H4 (cell line): ENCODE measurements at regions not wholly inside any gene's neighbourhood (a gene's known extent, or its start where the extent isn't known, plus 50 kb on each side); places are given as distances from the start of the nearest gene placed in this dataset.

Experiments used
- DNase-seq: peaks from one replicate; pipeline ENCODE4 v3.0.0-alpha.2; 2015; ENCODE audit warnings: low spot score

GRCh38 chr9:4921449-4921848 lies 63.6 kb upstream of the JAK2 start:
- no peak for DNase-seq

DNA sequence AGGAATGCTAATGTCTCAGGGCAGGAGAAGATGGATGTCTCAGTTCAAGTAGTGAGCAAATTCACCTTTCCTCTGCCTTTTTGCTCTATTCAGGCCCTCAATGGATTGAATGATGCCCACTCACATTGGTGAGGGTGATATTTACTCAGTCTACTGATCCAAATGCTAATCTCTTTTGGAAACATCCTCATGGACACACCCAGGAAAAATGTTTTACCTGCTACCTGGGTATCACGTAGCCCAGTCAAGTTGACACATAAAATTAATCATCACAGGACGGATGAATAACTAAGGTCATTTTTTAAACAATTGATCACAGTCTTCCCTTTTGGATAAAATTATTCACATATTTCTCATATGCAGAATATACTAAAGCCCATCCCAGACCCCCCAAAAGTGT lies 63.0 kb upstream of the JAK2 start:
- no peak for DNase-seq

DNA sequence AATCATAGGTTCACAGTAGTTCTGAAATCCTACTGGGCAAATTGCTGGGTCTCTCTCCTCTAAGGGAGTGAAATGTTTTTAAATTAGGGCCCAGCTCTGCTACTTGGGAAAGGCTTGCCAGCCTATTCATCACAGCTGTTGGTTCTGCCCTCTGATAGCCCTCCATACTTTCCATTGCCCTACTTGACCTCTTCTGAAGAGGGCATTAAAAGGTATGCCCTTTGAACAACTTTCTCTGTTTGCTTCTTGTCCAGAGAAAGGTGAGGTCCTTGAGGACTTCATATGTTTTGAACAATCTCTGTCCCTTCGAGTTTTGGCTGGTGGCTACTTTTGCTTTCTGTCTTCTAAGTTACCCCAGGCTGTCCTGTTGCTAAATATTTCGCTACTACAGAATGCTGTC lies 62.3 kb upstream of the JAK2 start:
- DNase-seq: no peak

GRCh38 chr9:4923141-4923540 lies 61.9 kb upstream of the JAK2 start:
- DNase-seq: no peak

- DNase-seq: no peak
Observed at GRCh38 chr9:4923580-4924544, 61.2 kb upstream of the JAK2 start.

- no peak for DNase-seq
Observed at GRCh38 chr9:4926239-4926638, 58.8 kb upstream of the JAK2 start.

DNA sequence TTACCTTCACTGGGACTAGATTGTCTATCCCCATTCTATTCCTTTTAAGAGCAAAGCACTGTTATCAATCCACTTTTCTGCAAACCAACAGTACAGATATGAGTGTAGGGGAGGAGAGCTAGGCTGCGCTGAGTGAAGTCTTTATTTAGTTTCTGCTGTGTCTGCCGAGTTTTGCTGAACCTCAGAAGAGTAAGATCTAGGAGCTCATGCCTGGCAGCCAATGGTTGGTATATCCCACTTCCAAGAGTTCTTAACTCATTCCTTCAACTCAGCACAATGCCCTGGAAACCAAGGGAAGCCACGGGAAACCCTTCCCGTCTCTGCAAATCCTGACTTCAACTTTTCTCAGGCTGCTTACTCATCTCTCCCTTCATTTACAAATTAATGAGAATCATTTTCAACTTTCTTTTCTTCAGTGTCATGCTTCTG lies 58.0 kb upstream of the JAK2 start:
- DNase-seq: no peak

DNA sequence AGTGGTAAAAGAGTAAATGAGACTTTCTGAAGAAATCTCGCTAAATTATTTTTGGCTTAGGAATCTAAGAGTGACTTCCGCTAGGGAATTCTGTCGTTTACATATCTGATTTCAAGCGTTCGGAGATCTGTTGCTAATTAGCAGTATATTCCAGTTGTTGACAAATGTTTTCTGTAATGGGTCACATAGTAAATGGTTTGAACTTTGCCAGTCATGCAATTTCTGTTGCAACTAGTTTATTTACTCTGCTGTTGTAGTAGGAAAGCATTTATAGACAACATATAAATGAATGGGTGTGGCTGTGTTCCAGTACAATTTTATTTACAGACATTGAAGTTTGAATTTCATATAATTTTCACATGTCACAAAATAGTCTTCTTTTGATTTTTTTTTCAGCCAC lies 57.4 kb upstream of the JAK2 start:
- DNase-seq: peak; percentile 8

GRCh38 chr9:4929917-4930316 lies 55.2 kb upstream of the JAK2 start:
- no peak for DNase-seq

- DNase-seq: no peak
Observed at GRCh38 chr9:4932681-4933080, 52.4 kb upstream of the JAK2 start.

- no peak for DNase-seq
Observed at GRCh38 chr9:4933177-4933576, 51.9 kb upstream of the JAK2 start.

DNA sequence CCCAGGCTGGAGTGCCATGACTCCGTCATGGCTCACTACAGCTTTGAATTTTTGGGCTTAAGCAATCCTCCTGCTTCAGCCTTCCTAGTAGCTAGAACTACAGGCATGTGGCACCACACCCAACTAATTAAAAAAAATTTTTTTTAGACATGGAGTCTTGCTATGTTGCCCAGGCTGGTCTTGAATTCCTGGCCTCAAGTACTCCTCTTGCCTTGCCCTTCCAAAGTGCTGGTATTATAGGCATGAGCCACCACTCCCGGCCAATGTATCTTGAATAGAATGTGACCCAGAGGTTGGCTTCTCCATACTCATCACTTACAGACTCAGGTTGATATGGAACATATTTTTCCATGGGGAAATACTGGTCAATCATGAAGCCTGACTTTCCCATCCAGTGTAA lies 51.2 kb upstream of the JAK2 start:
- DNase-seq: no peak

- no peak for DNase-seq
Observed at GRCh38 chr9:4935001-4935672, 49.9 kb upstream of the JAK2 start.
